Upper lobe of left lung (tissue), 6 donors: ENCODE measurements at regions not wholly inside any gene's neighbourhood (a gene's known extent, or its start where the extent isn't known, plus 50 kb on each side); places are given as distances from the start of the nearest gene placed in this dataset.
"Not testable (repeated sequence)": the region's sequence is repeated elsewhere in the genome, so short reads cannot be mapped to it uniquely, and the experiment has no call there.

Experiments
- ATAC-seq, 2 donors: fragments of 200-7000 bp; cut with Tn5 transposase; one replicate each; pipeline ENCODE4 v1.9.1; 2022; ENCODE audit warnings: mild to moderate bottlenecking in 2 of 2, moderate library complexity in 2 of 2; ENCODE audit not compliant: low FRiP score in 2 of 2
- DNase-seq, 2 donors: peaks; one replicate each; pipeline ENCODE4 v3.0.0-alpha.2; 2019 to 2020
- H3K27ac ChIP-seq, 4 donors: fragments of 200-600 bp; sonication (generic); one replicate each; pipeline ENCODE4 v1.5.1; 2016 to 2019
- H3K27me3 ChIP-seq, 4 donors: fragments of 200-600 bp; sonication (generic); one replicate each; pipeline ENCODE4 v1.5.1; 2017 to 2019
- H3K36me3 ChIP-seq, 4 donors: fragments of 200-600 bp; sonication (generic); one replicate each; pipeline ENCODE4 v1.5.1; 2016 to 2019
- H3K4me1 ChIP-seq, 4 donors: fragments of 200-600 bp; sonication (generic); one replicate each; pipeline ENCODE4 v1.5.1; 2018 to 2019
- H3K4me3 ChIP-seq, 4 donors: fragments of 200-600 bp; sonication (generic); one replicate each; pipeline ENCODE4 v1.5.1; 2017 to 2019; ENCODE audit warnings: mild to moderate bottlenecking in 2 of 4, moderate library complexity in 1 of 4
- H3K9me3 ChIP-seq, 4 donors: fragments of 200-600 bp; sonication (generic); one replicate each; pipeline ENCODE4 v1.5.1; 2018 to 2019
- EP300 ChIP-seq, 4 donors: sonication (generic); formaldehyde crosslinking; IDR thresholded peaks; one replicate each; pipeline ENCODE4 v1.5.1; 2017; ENCODE audit warnings: antibody characterized with exemption in 4 of 4, control low read depth in 2 of 4
- POLR2A ChIP-seq, 4 donors: fragments of 450-650 bp; IDR thresholded peaks; one replicate each; pipeline ENCODE4 v1.5.1; 2016 to 2017; ENCODE audit warnings: antibody characterized with exemption in 4 of 4, mild to moderate bottlenecking in 2 of 4
- POLR2AphosphoS5 ChIP-seq, 2 donors: sonication (generic); formaldehyde crosslinking; IDR thresholded peaks; one replicate each; pipeline ENCODE4 v1.5.1; 2017; ENCODE audit warnings: antibody characterized with exemption in 2 of 2
- WGBS, 2 donors: methylation state at CpG; one replicate each; pipeline ENCODE4 v1.1.5; 2017 to 2018; 5-methylcytosine and 5-hydroxymethylcytosine counted together
- TF ChIP-seq, protein P1 (sequence below), 6 experiments: fragments of 450-650 bp in 4 of 6; fragments of 200-600 bp in 2 of 6; sonication (generic) in 2 of 6; IDR thresholded peaks; one replicate each; pipeline ENCODE4 v1.5.1; 2016 to 2019; ENCODE audit warnings: antibody characterized with exemption in 6 of 6
- donor health status: DM: no; HTN: no; CAD: no; lungs with moderate emphysema.
- donor health status: DM: no; HTN: yes; CAD: no; lungs with severe emphysema.

DNA sequence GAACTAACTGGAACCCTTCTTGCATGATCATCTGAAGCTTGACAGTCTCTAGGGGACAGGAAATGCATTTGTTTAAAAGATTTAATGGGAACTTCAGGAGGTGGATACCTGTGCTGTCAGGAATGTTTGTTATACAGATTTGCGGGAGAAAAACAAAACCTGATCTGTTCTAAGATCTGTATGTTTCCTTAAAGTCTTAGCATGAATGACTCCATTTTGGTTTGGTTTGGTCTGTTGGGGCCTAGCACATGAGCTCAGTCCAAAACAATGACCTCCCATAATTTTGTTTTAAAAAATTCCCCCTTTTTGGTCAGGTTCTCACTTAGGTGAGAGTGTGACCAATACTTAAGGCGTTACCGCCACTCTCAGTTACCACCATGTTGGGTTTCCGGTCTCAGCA, 138.7 kb downstream of the AKR1D1 start:
- no peak overlapping the region for H3K27ac ChIP-seq
- H3K4me3 ChIP-seq: no peak overlapping the region
- H3K9me3 ChIP-seq: no peaks in the 10 kb centered on the region
- H3K27me3 ChIP-seq: no peaks in the 10 kb centered on the region
- 96 to 100% methylated on average over 4 of the region's 4 CpGs for WGBS, 2 donors
- H3K4me1 ChIP-seq: no peaks in the 10 kb centered on the region
- ATAC-seq (no peak), DNase-seq (no peak)
- no peak for TF ChIP-seq EP300 (IDR thresholded peaks at IDR 0.05)
- H3K36me3 ChIP-seq: no peaks in the 10 kb centered on the region

DNA sequence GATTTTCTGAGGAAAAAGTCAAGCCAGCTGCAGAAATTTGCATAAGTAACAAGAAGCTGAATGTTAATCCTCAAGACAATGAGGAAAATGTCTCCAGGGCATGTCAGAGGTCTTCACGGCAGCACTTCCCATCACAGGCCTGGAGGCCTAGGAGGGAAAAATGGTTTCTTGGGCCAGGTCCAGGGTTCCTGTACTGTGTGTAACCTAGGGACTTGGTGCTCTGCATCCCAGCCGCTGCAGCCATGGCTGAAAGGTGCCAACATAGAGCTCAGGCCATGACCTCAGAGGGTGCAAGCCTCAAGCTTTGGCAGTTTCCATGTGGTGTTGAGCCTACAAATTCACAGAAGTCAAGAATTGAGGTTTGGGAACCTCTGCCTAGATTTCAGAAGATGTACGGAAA, 144.1 kb downstream of the AKR1D1 start:
- WGBS, 2 donors: 93 to 96% methylated on average over 3 of the region's 3 CpGs
- not testable (repeated sequence) for DNase-seq, H3K4me1 ChIP-seq, H3K4me3 ChIP-seq, ATAC-seq, H3K36me3 ChIP-seq, H3K27ac ChIP-seq, H3K27me3 ChIP-seq
- peaks cover 0 to 12% (median 3%) of the 10 kb centered on the region in 4 donors for H3K9me3 ChIP-seq

DNA sequence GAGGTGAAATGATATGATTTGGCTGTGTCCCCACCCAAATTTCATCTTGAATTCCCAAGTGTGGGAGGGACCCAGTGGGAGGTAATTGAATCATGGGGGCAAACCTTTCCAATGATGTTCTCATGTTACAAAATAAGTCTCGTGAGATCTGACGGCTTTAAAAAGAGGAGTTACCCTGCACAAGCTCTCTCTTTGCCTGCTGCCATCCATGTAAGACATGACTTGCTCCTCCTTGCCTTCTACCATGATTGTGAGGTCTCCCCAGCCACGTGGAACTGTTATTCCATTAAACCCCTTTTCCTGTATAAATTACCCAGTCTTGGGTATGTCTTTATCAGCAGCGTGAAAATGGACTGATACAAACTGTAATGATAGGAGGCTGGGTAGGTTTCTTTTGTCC, 145.1 kb downstream of the AKR1D1 start:
- not testable (repeated sequence) for H3K36me3 ChIP-seq, H3K27me3 ChIP-seq, H3K4me1 ChIP-seq, ATAC-seq, DNase-seq, H3K4me3 ChIP-seq, H3K27ac ChIP-seq
- WGBS, 2 donors: 85 to 97% methylated on average over 4 of the region's 4 CpGs
- peaks cover 0 to 12% (median 3%) of the 10 kb centered on the region in 4 donors for H3K9me3 ChIP-seq

DNA sequence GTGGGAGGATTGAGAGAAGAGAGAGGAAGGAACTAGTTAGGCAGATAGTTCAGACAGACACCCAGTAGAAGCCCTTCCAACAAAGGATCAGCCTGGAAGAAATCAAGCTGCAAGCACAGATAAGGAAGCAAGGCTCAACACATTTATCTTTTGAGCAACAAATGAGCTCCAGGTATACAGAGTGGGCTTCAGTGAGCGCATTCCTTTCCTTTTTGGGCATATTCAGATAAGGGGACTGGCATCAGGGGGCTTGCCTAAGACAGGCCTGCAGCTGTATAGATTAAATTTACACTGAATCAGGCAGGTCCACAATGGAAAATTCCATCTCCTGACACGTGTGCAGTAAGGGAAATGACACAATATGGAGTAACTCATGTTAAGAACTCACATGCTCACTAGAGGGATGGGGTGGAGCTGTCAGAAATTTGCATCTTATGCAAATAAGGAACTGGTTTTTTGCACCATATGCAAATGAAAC, 147.2 kb downstream of the AKR1D1 start:
- Histone ChIP-seq H3K27me3 (no peaks in the 10 kb centered on the region), H3K36me3 (no peaks in the 10 kb centered on the region), H3K27ac (no peak overlapping the region), H3K9me3 (peaks cover 0 to 12% (median 3%) of the 10 kb centered on the region in 4 donors), H3K4me3 (no peak overlapping the region), H3K4me1 (no peaks in the 10 kb centered on the region)
- TF ChIP-seq EP300 (IDR thresholded peaks at IDR 0.05) (no peak), POLR2A (IDR thresholded peaks at IDR 0.05) (no peak), POLR2AphosphoS5 (IDR thresholded peaks at IDR 0.05) (no peak)
- TF ChIP-seq, protein P1, sequence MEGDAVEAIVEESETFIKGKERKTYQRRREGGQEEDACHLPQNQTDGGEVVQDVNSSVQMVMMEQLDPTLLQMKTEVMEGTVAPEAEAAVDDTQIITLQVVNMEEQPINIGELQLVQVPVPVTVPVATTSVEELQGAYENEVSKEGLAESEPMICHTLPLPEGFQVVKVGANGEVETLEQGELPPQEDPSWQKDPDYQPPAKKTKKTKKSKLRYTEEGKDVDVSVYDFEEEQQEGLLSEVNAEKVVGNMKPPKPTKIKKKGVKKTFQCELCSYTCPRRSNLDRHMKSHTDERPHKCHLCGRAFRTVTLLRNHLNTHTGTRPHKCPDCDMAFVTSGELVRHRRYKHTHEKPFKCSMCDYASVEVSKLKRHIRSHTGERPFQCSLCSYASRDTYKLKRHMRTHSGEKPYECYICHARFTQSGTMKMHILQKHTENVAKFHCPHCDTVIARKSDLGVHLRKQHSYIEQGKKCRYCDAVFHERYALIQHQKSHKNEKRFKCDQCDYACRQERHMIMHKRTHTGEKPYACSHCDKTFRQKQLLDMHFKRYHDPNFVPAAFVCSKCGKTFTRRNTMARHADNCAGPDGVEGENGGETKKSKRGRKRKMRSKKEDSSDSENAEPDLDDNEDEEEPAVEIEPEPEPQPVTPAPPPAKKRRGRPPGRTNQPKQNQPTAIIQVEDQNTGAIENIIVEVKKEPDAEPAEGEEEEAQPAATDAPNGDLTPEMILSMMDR (IDR thresholded peaks at IDR 0.05): no peak
- 73 to 96% methylated on average over 2 of the region's 2 CpGs for WGBS, 2 donors
- DNase-seq: no peak
- no peak for ATAC-seq

DNA sequence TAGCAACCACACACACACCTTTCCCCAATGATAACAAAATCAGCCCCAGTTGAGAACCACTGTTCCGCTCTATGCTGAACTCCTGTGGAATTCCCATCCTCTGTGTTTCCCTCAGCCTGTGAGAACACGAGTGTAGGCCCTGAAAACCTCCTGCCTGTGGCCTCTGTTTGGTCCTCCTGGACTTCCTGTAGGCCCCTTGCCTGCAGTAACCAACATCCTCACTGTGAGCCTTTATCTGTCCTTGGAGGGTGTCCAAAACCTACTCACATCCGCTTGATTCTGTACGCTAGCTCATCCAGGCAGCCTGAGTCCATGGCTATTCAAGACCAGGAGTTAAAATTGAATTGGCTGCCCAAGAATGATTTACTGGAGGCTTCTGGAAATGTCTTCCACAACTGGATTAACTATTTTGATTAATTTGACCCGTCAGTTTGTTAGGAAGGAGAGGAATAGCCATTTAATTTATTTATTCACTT, 149.8 kb downstream of the AKR1D1 start:
- TF ChIP-seq POLR2A (IDR thresholded peaks at IDR 0.05) (no peak), POLR2AphosphoS5 (IDR thresholded peaks at IDR 0.05) (no peak), EP300 (IDR thresholded peaks at IDR 0.05) (no peak)
- TF ChIP-seq, protein P1 (IDR thresholded peaks at IDR 0.05): no peak
- WGBS, 2 donors: 46% methylated on average over 5 of the region's 5 CpGs
- DNase-seq (peak in 1 of 2 donors; percentile 22), ATAC-seq (peak in 1 of 2 donors; percentile 16)
- Histone ChIP-seq H3K36me3 (no peaks in the 10 kb centered on the region), H3K9me3 (peaks cover 0 to 2% (median 0%) of the 10 kb centered on the region in 4 donors), H3K4me1 (no peaks in the 10 kb centered on the region), H3K27me3 (no peaks in the 10 kb centered on the region), H3K4me3 (no peak overlapping the region), H3K27ac (no peak overlapping the region)

DNA sequence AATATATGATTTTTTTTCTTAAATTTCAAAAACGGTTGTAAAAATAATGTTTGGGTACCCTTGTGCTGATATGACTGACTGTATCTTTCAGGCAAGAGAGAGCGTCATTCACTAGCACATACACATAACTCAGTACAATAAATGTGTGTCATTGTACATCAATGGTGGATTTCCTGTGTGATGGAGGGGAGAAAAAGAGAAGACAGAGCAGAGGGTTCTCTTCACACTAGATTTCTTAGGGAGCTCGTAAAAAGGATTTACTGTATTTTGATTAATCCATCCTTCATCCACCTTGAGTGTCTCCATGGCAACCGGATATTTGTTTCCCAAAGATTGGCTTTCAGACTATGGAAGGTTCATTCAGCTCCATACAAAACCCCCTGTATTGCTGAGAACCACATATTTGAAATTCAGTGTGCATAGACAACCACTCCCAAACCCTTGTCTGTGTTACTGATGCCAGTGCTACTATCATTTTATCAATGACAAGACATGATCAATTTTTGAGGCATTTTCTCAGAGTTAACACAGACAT, 150.6 kb downstream of the AKR1D1 start:
- Histone ChIP-seq H3K4me3 (no peak overlapping the region), H3K36me3 (no peaks in the 10 kb centered on the region), H3K4me1 (no peaks in the 10 kb centered on the region), H3K27ac (no peak overlapping the region), H3K27me3 (no peaks in the 10 kb centered on the region), H3K9me3 (no peaks in the 10 kb centered on the region)
- no peak for DNase-seq
- TF ChIP-seq POLR2AphosphoS5 (IDR thresholded peaks at IDR 0.05) (no peak), EP300 (IDR thresholded peaks at IDR 0.05) (no peak), POLR2A (IDR thresholded peaks at IDR 0.05) (no peak)
- TF ChIP-seq, protein P1 (IDR thresholded peaks at IDR 0.05): no peak
- 87 to 89% methylated on average over 4 of the region's 4 CpGs for WGBS, 2 donors
- no peak for ATAC-seq
